MM.1S (cell line): ENCODE measurements at regions not wholly inside any gene's neighbourhood (a gene's known extent, or its start where the extent isn't known, plus 50 kb on each side); places are given as distances from the start of the nearest gene placed in this dataset.

Experiments used
- DNase-seq: peaks from one replicate; pipeline ENCODE4 v3.0.0-alpha.2; 2015
- H2AFZ ChIP-seq: fragments of 300-600 bp; sonication (generic); 2 replicates; pipeline ENCODE4 v1.6.0; 2016; ENCODE audit warnings: antibody characterized with exemption, low read length
- H3F3A ChIP-seq: fragments of 300-600 bp; sonication (generic); 2 replicates; pipeline ENCODE4 v1.6.1; 2016; ENCODE audit warnings: mild to moderate bottlenecking, antibody characterized with exemption, low read length, moderate library complexity, mixed read lengths; ENCODE audit not compliant: insufficient read depth
- H3K27ac ChIP-seq: fragments of 300-600 bp; sonication (generic); 2 replicates; pipeline ENCODE4 v1.5.1; 2016; ENCODE audit warnings: mild to moderate bottlenecking, low read length
- H3K27me3 ChIP-seq: fragments of 300-600 bp; sonication (generic); replicated peaks from 2 replicates; pipeline ENCODE4 v1.6.0; 2016; ENCODE audit warnings: low read length; ENCODE audit not compliant: insufficient read depth
- H3K36me3 ChIP-seq: fragments of 300-600 bp; sonication (generic); replicated peaks from 2 replicates; pipeline ENCODE4 v1.6.1; 2016; ENCODE audit warnings: mild to moderate bottlenecking, low read length, mixed read lengths; ENCODE audit not compliant: insufficient read depth
- H3K4me1 ChIP-seq: fragments of 300-600 bp; sonication (generic); 2 replicates; pipeline ENCODE4 v1.6.1; 2016; ENCODE audit warnings: low read length, mixed read lengths
- H3K4me2 ChIP-seq: fragments of 300-600 bp; sonication (generic); 2 replicates; pipeline ENCODE4 v1.6.0; 2016; ENCODE audit warnings: low read depth, low read length
- H3K4me3 ChIP-seq: fragments of 300-600 bp; sonication (generic); 2 replicates; pipeline ENCODE4 v1.5.1; 2016; ENCODE audit warnings: low read length, mixed read lengths
- H3K79me2 ChIP-seq: fragments of 300-600 bp; sonication (generic); 2 replicates; pipeline ENCODE4 v1.6.1; 2016; ENCODE audit warnings: mixed run types, low read length, mixed read lengths
- H3K9ac ChIP-seq: fragments of 300-600 bp; sonication (generic); 2 replicates; pipeline ENCODE4 v1.6.1; 2016; ENCODE audit warnings: low read length, mixed read lengths
- H3K9me2 ChIP-seq: fragments of 300-600 bp; sonication (generic); replicated peaks from 2 replicates; pipeline ENCODE4 v1.6.1; 2016; ENCODE audit warnings: mild to moderate bottlenecking, low read length, mixed read lengths; ENCODE audit not compliant: insufficient read depth
- H3K9me3 ChIP-seq: fragments of 300-600 bp; sonication (generic); replicated peaks from 2 replicates; pipeline ENCODE4 v1.6.1; 2016; ENCODE audit warnings: mild to moderate bottlenecking, low read length, mixed read lengths; ENCODE audit not compliant: insufficient read depth
- H4K20me1 ChIP-seq: fragments of 300-600 bp; sonication (generic); 2 replicates; pipeline ENCODE4 v1.6.1; 2016; ENCODE audit warnings: mild to moderate bottlenecking, low read length, moderate library complexity, mixed read lengths; ENCODE audit not compliant: insufficient read depth
- CTCF ChIP-seq: fragments of 300-600 bp; sonication (generic); IDR thresholded peaks from 2 replicates; pipeline ENCODE4 v1.5.1; 2016; ENCODE audit warnings: antibody characterized with exemption, low read length, mixed read lengths
- EZH2 ChIP-seq: fragments of 300-600 bp; sonication (generic); optimal IDR thresholded peaks from 2 replicates; pipeline ENCODE3; 2017; ENCODE audit warnings: low read depth, mild to moderate bottlenecking, antibody characterized with exemption, low read length, mixed read lengths
- EZH2phosphoT487 ChIP-seq: fragments of 300-600 bp; sonication (generic); IDR thresholded peaks from 2 replicates; pipeline ENCODE4 v1.6.1; 2018; ENCODE audit warnings: antibody characterized with exemption, low read length

- H3K4me2 ChIP-seq: peak overlapping the region; percentile 58
- H3K27me3 ChIP-seq: no peaks in the 10 kb centered on the region
- no peak overlapping the region for H3K9ac ChIP-seq
- DNase-seq: peak; percentile 23
- H3K36me3 ChIP-seq: no peaks in the 10 kb centered on the region
- no peak overlapping the region for H3K4me3 ChIP-seq
- H3K9me3 ChIP-seq: no peaks in the 10 kb centered on the region
- no peak for TF ChIP-seq EZH2
- no peak for TF ChIP-seq CTCF
- TF ChIP-seq EZH2phosphoT487: no peak
- no peak overlapping the region for H2AFZ ChIP-seq
- peak overlapping the region; percentile 58; the same call in 1 of the 2 replicates for H3K27ac ChIP-seq
- peaks cover 9% of the 10 kb centered on the region; the same call in 1 of the 2 replicates for H3F3A ChIP-seq
- H3K4me1 ChIP-seq: peaks cover 72% of the 10 kb centered on the region
- no peaks in the 10 kb centered on the region for H4K20me1 ChIP-seq
- no peaks in the 10 kb centered on the region for H3K79me2 ChIP-seq
- no peaks in the 10 kb centered on the region for H3K9me2 ChIP-seq
These were observed 171.5 kb upstream of the ADCY1 start for GRCh38 chr7:45402480-45403218.

GRCh38 chr7:45404622-45405021, 169.5 kb upstream of the ADCY1 start:
- DNase-seq: no peak
- Histone ChIP-seq H3K36me3 (no peaks in the 10 kb centered on the region), H3K27me3 (no peaks in the 10 kb centered on the region), H3F3A (peaks cover 9% of the 10 kb centered on the region; the same call in 1 of the 2 replicates), H3K9me3 (no peaks in the 10 kb centered on the region), H3K79me2 (no peaks in the 10 kb centered on the region), H3K4me2 (peak overlapping the region; percentile 7; the same call in 1 of the 2 replicates), H3K9ac (no peak overlapping the region), H3K27ac (peak overlapping the region; percentile 36; the same call in 1 of the 2 replicates), H3K9me2 (no peaks in the 10 kb centered on the region), H4K20me1 (no peaks in the 10 kb centered on the region), H2AFZ (no peak overlapping the region), H3K4me1 (peaks cover 85% of the 10 kb centered on the region), H3K4me3 (no peak overlapping the region)
- no peak for TF ChIP-seq EZH2
- TF ChIP-seq CTCF: no peak
- no peak for TF ChIP-seq EZH2phosphoT487

- Histone ChIP-seq H3F3A (peaks cover 13% of the 10 kb centered on the region; the same call in 1 of the 2 replicates), H3K27me3 (no peaks in the 10 kb centered on the region), H3K4me3 (no peak overlapping the region), H3K36me3 (no peaks in the 10 kb centered on the region), H3K27ac (no peak overlapping the region), H3K9me3 (no peaks in the 10 kb centered on the region), H3K4me2 (no peak overlapping the region), H3K9ac (no peak overlapping the region), H3K79me2 (no peaks in the 10 kb centered on the region), H2AFZ (no peak overlapping the region), H3K4me1 (peaks cover 74% of the 10 kb centered on the region), H4K20me1 (no peaks in the 10 kb centered on the region), H3K9me2 (no peaks in the 10 kb centered on the region)
- DNase-seq: no peak
- TF ChIP-seq CTCF: no peak
- no peak for TF ChIP-seq EZH2
- TF ChIP-seq EZH2phosphoT487: no peak
These were observed 166.3 kb upstream of the ADCY1 start for GRCh38 chr7:45407730-45408408.
